Lower lobe of right lung (tissue), 2 donors: ENCODE measurements at regions not wholly inside any gene's neighbourhood (a gene's known extent, or its start where the extent isn't known, plus 50 kb on each side); places are given as distances from the start of the nearest gene placed in this dataset.

Experiments used
- ATAC-seq, 2 donors: fragments of 200-7000 bp; cut with Tn5 transposase; one replicate each; pipeline ENCODE4 v1.9.1; 2020 to 2022; ENCODE audit warnings: mild to moderate bottlenecking in 2 of 2, moderate library complexity in 2 of 2
- DNase-seq: peaks from one replicate; pipeline ENCODE4 v3.0.0-alpha.2; 2020
- H3K27ac ChIP-seq: fragments of 200-600 bp; one replicate; pipeline ENCODE4 v1.8.0; 2022
- H3K27me3 ChIP-seq: fragments of 200-600 bp; one replicate; pipeline ENCODE4 v1.8.0; 2022; ENCODE audit warnings: low read depth
- H3K36me3 ChIP-seq: fragments of 200-600 bp; one replicate; pipeline ENCODE4 v1.8.0; 2022; ENCODE audit warnings: mild to moderate bottlenecking
- H3K4me1 ChIP-seq: fragments of 200-600 bp; one replicate; pipeline ENCODE4 v1.8.0; 2022
- H3K4me3 ChIP-seq: fragments of 200-600 bp; one replicate; pipeline ENCODE4 v1.8.0; 2022; ENCODE audit warnings: mild to moderate bottlenecking
- H3K9me3 ChIP-seq: fragments of 200-600 bp; one replicate; pipeline ENCODE4 v1.8.0; 2022
- CTCF ChIP-seq: fragments of 200-600 bp; IDR thresholded peaks from one replicate; pipeline ENCODE4 v1.8.0; 2022; ENCODE audit warnings: antibody characterized with exemption, mild to moderate bottlenecking
- intact Hi-C: fragments of 100-400 bp; cut with DNase I; formaldehyde crosslinking; loops from one replicate; pipeline ENCODE4 v1.11.0; 2022
- donor health status: DM: no; HTN: yes; CAD: no; lungs with severe emphysema.

GRCh38 chr1:239920214-239920613, 171.5 kb upstream of the FMN2 start:
- ATAC-seq (no peak), DNase-seq (no peak)
- H3K9me3 ChIP-seq = no peaks in the 10 kb centered on the region
- H3K4me1 ChIP-seq = no peaks in the 10 kb centered on the region
- H3K27me3 ChIP-seq = no peaks in the 10 kb centered on the region
- intact Hi-C loops = no loop called here
- no peak overlapping the region for H3K4me3 ChIP-seq
- H3K27ac ChIP-seq = no peak overlapping the region
- TF ChIP-seq CTCF = no peak
- H3K36me3 ChIP-seq = no peaks in the 10 kb centered on the region

GRCh38 chr1:239922778-239923522, 168.7 kb upstream of the FMN2 start:
- no peak for ATAC-seq
- Histone ChIP-seq H3K27ac (no peak overlapping the region), H3K4me3 (no peak overlapping the region), H3K27me3 (no peaks in the 10 kb centered on the region), H3K4me1 (no peaks in the 10 kb centered on the region), H3K9me3 (no peaks in the 10 kb centered on the region), H3K36me3 (no peaks in the 10 kb centered on the region)
- no peak for DNase-seq
- TF ChIP-seq CTCF = no peak
- intact Hi-C loops = no loop called here

GRCh38 chr1:239924741-239925350, 166.8 kb upstream of the FMN2 start:
- intact Hi-C loops = no loop called here
- H3K4me1 ChIP-seq = no peaks in the 10 kb centered on the region

GRCh38 chr1:239926184-239926583, 165.5 kb upstream of the FMN2 start:
- TF ChIP-seq CTCF = no peak
- Histone ChIP-seq H3K4me3 (no peak overlapping the region), H3K4me1 (no peaks in the 10 kb centered on the region), H3K9me3 (no peaks in the 10 kb centered on the region), H3K27ac (no peak overlapping the region), H3K36me3 (no peaks in the 10 kb centered on the region), H3K27me3 (no peaks in the 10 kb centered on the region)
- no peak for ATAC-seq
- DNase-seq = no peak
- intact Hi-C loops = no loop called here

More at GRCh38 chr1:239924741-239925350, 166.8 kb upstream of the FMN2 start:
- no peak for ATAC-seq
- H3K9me3 ChIP-seq = no peaks in the 10 kb centered on the region
- H3K27me3 ChIP-seq = no peaks in the 10 kb centered on the region
- H3K27ac ChIP-seq = no peak overlapping the region
- DNase-seq = no peak
- H3K36me3 ChIP-seq = no peaks in the 10 kb centered on the region
- H3K4me3 ChIP-seq = no peak overlapping the region
- TF ChIP-seq CTCF = no peak

- DNase-seq = no peak
- Histone ChIP-seq H3K27ac (no peak overlapping the region), H3K9me3 (no peaks in the 10 kb centered on the region), H3K4me3 (no peak overlapping the region), H3K4me1 (no peaks in the 10 kb centered on the region), H3K36me3 (no peaks in the 10 kb centered on the region), H3K27me3 (no peaks in the 10 kb centered on the region)
- intact Hi-C loops = no loop called here
- ATAC-seq = no peak
- TF ChIP-seq CTCF = no peak
These were observed 162.4 kb upstream of the FMN2 start for GRCh38 chr1:239929317-239929716.
